NOMO-1 treated with dmso at 0.1 percent for 144 hours (cell line): ENCODE measurements at regions not wholly inside any gene's neighbourhood (a gene's known extent, or its start where the extent isn't known, plus 50 kb on each side); places are given as distances from the start of the nearest gene placed in this dataset.
A peak's percentile ranks its signal among the peaks of the same experiment; 100 is the strongest.

Source experiments
- DNase-seq: peaks from one replicate; lab custom pipeline; 2025; ENCODE audit not compliant: unreplicated experiment; lab: John Stamatoyannopoulos, UW

GRCh38 chr4:4775493-4776004, 83.9 kb upstream of the MSX1 start:
- no peak for DNase-seq

DNA sequence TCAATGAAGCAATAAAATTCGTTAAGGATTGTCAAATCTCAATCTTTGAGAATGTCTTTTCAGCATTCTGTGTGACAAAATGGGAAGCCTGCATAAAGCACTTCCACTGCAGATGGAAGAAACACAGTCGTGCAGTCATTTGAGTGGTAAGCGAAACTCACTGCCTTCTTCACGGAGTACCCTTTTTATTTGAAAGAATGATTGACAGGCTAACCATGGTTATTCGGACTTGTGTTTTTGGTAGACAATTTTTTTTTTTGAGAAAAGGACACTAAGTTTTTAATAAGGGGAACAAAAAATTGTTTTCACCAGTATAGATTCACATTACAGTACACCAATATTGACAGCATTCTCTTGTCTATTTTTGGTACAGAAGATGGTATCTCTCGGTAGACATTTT, 86.9 kb upstream of the MSX1 start:
- no peak for DNase-seq

GRCh38 chr4:4771160-4771559, 88.3 kb upstream of the MSX1 start:
- DNase-seq: no peak

GRCh38 chr4:4770610-4771009, 88.9 kb upstream of the MSX1 start:
- no peak for DNase-seq

GRCh38 chr4:4766564-4766963, 92.9 kb upstream of the MSX1 start:
- no peak for DNase-seq

DNA sequence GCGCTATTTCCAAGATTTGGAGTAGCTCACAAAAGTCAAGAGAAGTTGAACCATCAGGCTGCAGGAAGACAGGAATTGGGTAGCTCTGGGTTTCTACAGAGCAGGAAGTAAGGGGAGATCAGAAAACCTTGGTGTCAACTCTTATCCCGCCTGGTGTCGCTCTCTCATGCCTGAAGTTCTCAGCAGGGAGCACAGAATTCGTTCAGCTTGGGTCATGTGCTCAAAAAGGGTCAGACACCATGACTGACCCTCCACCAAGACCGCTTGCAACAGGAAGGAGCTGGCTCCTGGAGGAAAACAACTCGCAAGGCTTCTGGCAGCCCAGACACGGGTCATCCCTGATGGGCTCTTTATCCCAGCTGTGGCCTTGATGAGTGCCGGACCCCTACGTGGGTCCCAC, 93.7 kb upstream of the MSX1 start:
- DNase-seq: no peak

DNA sequence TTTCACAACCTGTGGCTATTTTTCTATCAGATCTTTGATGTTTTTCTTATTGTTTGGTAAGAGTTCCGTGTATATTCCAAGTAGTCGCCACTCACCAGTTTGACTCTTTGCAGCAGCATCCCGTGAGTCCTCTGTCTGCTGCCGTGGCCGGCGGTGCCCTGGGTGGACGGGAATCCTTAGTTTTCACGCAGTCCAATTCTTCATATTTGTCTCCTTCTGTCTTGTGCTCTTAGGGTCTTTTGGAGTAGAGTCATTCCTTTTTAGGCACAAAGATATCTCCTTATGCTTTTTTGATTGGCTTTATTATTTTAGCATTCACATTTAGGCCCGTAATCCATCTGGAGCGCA, 94.9 kb upstream of the MSX1 start:
- no peak for DNase-seq

- DNase-seq: no peak
Observed at GRCh38 chr4:4763822-4764557, 95.5 kb upstream of the MSX1 start.

DNA sequence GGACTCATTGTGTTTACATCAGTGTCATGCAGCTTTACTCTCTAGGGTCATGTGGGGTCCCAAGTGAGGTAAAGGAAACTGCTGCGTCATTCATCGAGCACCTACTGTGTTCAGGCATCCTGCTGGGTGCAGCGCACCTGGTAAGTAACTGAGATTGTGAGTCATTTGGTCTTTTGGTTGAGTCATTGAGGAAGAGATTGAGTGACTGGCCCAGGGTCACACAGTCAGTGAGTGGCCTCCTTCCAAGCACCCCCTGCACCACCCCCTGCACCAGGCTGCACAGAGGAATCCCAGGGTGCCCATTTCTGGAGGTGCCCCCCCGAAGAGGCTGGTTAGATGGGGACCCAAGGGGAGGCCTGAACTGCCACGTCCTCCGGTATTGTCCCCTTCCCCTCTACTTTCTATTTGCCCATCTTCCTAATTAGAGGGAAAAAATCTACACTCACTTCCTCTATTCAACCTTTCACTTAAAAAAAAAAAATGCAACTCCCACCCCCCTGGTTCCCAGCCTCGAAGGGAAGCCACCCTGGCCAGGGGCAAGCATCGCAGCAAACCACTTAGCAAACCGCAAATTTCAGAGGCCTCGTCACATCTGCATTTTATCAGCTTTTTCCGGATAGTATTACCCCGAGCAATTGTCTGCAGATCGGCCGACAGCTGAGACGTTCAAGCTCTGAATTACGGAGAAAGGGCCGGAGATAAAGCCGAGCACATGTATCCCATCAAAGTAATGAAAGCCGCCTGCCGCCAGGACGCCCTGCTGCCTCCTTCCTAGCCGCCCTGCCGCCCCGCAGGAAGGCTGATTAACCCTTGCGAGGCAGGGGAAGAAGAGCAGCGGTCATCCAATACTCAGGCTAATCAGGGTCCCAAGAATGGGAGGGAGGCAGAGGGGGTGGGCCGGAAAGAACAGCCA, 96.3 kb upstream of the MSX1 start:
- DNase-seq: peak; percentile 14

DNA sequence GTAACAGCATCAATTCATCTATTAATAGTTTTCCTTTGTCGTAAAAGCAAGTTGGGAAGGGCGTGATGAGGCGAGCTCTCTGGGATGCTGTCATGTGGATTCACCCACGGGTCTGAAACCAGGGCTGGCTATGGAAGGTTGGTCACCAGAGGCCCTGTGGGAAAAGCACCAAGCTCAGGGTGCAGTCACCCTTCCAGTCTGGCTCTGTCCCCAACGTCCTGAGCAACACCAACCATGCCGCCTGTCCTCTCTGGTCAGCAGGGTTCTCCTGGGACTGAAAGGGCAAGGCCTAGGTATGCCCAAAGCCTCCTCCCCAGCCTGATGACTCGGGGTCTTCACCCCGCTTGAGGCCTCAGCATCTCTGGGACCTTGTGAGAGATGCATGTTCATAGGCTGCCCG, 97.2 kb upstream of the MSX1 start:
- DNase-seq: no peak

GRCh38 chr4:4761128-4761982, 98.1 kb upstream of the MSX1 start:
- no peak for DNase-seq

GRCh38 chr4:4759883-4760282, 99.6 kb upstream of the MSX1 start:
- no peak for DNase-seq

DNA sequence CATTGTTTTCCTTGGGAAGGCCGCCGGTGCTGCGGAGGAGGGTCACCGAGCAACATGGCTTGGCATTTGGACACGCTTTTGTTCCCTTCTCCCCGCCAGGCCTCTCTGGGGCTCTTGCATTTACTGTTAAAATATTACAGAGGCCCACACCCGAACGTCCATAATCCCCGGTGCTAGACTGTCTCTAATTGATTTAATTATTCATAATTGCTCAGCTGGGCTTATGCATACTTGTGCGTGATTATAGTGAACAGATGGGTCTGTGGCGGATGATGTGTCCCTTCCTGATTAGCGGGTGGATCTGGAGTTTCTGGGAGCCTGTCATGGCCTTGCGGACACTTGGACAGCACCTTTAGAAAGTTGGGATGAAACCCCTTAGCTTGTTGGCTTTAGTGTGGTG, 100.2 kb upstream of the MSX1 start:
- no peak for DNase-seq

DNA sequence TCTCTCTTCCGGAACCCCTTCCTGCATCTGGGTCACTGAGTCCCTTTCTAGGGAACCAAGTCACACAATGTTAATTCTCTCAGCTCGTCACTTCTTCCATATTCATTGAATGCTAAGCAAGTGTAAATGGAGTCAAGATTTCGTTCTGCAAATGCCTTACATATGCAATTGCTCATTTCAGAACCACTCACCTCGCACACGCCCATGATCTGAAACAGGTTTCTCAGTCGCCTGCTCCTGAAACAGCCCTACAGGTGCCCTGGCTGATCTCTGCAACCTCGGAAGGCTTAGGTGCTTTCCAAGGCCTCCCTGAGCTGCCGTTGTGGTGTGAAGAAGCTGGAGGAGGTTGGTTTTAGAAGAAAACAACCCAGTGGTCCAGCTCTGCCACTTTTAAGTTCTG, 100.8 kb upstream of the MSX1 start:
- DNase-seq: no peak

- no peak for DNase-seq
Observed at GRCh38 chr4:4755306-4755705, 104.2 kb upstream of the MSX1 start.

DNA sequence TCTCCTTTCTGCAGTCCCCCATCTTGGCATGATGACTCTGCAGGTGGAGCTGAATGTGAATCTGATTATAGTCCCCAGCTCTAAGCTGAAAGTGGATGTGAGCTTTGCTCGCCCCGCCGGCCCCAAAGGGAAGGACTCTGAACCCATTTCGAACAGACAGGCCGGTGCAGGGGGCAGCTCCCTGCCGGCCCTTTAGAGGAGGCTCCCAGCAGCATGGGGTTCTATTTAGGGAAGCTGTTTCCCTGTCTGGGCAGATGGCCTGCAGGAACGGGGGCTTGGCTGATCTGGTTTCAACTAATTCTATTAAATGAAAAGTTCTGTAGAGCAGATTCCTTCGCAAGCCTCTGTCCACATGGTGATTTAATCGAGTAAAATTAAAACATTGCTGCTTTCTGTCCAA, 104.8 kb upstream of the MSX1 start:
- no peak for DNase-seq

DNA sequence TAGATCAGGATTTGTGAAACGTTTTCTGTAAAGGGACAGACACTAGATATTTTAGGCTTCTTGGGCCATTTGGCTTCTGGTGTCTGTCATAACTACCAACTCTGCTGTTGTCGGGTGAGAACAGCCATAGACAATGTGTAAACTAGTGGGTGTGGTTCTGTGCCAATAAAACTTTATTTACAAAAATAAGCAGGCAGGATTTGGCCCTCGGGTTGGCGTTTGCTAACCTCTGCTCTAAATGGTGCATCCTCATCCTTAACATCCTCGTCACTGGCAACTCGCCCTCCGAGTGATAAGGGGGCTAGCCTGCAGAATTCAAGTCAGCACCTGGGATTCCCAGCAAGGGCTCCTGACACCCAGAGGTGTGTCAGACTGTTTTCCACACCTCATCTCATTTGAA, 105.8 kb upstream of the MSX1 start:
- DNase-seq: no peak

DNA sequence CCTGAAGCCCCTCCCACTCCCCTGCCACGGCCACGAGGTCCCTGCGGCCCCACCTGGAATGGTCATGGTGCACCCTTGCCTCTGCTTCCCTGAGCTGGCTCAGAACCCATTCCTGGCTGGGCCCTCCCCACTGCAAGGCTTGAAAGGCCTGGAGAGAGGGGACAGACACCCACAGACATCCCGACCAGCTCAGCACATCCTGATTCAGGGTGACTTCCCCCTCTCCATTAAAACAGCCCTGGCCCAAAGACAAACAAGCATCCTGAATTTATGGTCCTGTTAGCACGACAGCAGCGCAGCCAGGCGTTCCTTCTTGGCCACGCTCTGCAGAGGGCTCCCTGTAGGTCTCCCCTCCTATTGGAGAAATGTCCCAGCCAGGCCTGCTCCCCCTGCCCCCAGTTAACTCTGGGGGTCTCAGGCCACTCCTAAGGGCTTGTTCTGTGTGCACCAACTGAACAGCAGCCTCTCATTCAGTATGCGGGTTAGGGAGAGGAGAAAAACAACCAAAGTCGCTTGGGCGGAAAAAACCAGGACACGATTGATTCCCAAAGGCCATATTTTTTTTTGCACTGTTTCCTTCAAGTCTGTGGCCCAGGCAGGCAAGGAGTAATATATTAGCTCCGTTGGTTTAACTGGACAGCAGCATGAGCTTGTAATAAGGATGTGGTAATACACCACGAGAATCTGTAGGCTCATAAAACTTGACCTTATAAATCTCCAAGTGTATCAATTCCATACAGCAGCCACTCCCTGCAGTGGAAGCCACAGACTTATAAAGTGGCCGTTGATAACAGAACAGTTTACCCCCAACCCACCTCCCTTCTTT, 106.7 kb upstream of the MSX1 start:
- DNase-seq: no peak

DNA sequence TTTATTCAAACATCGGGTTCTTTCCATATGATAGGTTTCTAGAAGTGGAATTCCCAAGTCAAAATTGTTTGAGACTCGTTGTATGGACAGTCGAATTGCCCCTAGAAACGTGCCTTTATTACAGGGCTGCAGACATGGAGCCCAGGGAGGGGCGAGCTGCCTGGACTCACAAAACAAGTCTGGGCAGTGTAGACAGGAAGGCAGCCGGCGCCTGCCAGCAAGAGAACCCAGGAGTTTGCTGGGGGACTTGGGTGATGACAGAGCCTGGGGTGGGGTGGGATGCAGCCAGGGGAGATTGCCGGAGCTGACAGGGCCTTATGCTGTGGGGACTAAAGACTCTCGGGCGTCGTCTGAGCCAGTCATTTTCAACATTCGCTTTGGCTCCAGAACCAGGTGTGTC, 107.4 kb upstream of the MSX1 start:
- no peak for DNase-seq

DNA sequence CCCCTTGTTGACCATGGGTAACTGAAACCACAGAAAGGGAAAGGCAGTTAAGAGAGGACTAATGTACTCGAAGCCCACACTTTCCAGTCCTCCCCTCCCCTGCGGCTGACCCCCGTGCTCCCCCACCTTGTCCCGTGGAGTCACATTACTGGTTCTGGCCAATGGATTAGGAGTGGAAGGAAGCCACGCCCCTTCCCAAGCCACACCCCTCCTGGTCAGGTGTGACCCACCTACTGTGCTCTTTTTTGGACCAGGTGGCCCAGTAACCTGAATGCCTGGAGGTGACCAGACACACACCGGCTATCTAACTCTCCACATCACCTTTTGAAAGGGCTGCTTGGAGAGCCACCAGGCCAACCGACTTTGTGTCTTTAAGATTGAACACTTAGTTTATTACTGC, 109.3 kb upstream of the MSX1 start:
- DNase-seq: no peak

DNA sequence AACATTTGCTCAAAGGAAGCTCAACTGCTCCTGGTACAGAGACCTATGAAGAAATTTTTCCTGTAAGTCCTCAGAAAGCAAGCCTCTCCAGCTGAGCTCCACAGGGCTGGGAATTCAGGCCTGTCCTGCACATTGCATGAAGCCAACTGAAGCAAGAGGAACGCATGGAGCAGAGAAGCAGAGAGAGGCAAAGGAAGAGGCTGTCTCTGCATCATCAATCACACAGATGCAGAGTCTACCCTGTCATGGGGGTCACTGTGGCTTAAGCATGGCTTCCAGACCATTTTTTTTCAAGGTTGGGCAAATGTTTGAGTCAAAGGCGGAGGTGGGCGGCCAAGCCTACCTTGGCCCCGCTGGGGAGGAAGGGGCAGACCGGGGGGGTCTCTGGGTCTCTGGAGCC, 110.3 kb upstream of the MSX1 start:
- DNase-seq: no peak
